ENCODE measurements at regions not wholly inside any gene's neighbourhood (a gene's known extent, or its start where the extent isn't known, plus 50 kb on each side); places are given as distances from the start of the nearest gene placed in this dataset.

GRCh38 chr14:36428350-36428749, 91.7 kb downstream of the NKX2-1 start:
- no peak overlapping the region for H3K27ac ChIP-seq
- no peaks in the 10 kb centered on the region for H3K9me3 ChIP-seq
- no peak overlapping the region for H3K4me3 ChIP-seq
- WGBS, 2 donors (ENCODE audit: low coverage in 1 of 2) = 70 to 83% methylated on average over 6 of the region's 6 CpGs
- no peak for ATAC-seq
- no peaks in the 10 kb centered on the region for H3K27me3 ChIP-seq
- no peaks in the 10 kb centered on the region for H3K36me3 ChIP-seq
- TF ChIP-seq POLR2A (IDR thresholded peaks at IDR 0.05) (no peak), CTCF (IDR thresholded peaks at IDR 0.05) (no peak), EP300 (IDR thresholded peaks at IDR 0.05) (no peak)
- no peaks in the 10 kb centered on the region for H3K4me1 ChIP-seq

GRCh38 chr14:36426836-36427235, 93.2 kb downstream of the NKX2-1 start:
- TF ChIP-seq POLR2A (IDR thresholded peaks at IDR 0.05) (no peak), EP300 (IDR thresholded peaks at IDR 0.05) (no peak), CTCF (IDR thresholded peaks at IDR 0.05) (no peak), POLR2AphosphoS5 (IDR thresholded peaks at IDR 0.05) (no peak)
- no peaks in the 10 kb centered on the region for H3K9me3 ChIP-seq
- no peaks in the 10 kb centered on the region for H3K36me3 ChIP-seq
- no peak for ATAC-seq
- H3K4me3 ChIP-seq = no peak overlapping the region
- no peaks in the 10 kb centered on the region for H3K27me3 ChIP-seq
- WGBS, 2 donors (ENCODE audit: low coverage in 1 of 2) = 60 to 64% methylated on average over 1 of the region's 1 CpG
- no peak overlapping the region for H3K27ac ChIP-seq
- H3K4me1 ChIP-seq = no peaks in the 10 kb centered on the region

GRCh38 chr14:36426113-36426512, 93.9 kb downstream of the NKX2-1 start:
- ATAC-seq = no peak
- Histone ChIP-seq H3K4me1 (no peaks in the 10 kb centered on the region), H3K36me3 (no peaks in the 10 kb centered on the region), H3K27ac (no peak overlapping the region), H3K4me3 (no peak overlapping the region), H3K27me3 (no peaks in the 10 kb centered on the region), H3K9me3 (no peaks in the 10 kb centered on the region)
- no peak for TF ChIP-seq CTCF (IDR thresholded peaks at IDR 0.05)
- TF ChIP-seq POLR2A (IDR thresholded peaks at IDR 0.05) = no peak
- TF ChIP-seq EP300 (IDR thresholded peaks at IDR 0.05) = no peak
- TF ChIP-seq POLR2AphosphoS5 (IDR thresholded peaks at IDR 0.05) = no peak

- H3K4me1 ChIP-seq = no peaks in the 10 kb centered on the region
- WGBS, 2 donors (ENCODE audit: low coverage in 1 of 2) = 54 to 63% methylated on average over 3 of the region's 3 CpGs
- TF ChIP-seq CTCF (IDR thresholded peaks at IDR 0.05) (no peak), POLR2AphosphoS5 (IDR thresholded peaks at IDR 0.05) (no peak), EP300 (IDR thresholded peaks at IDR 0.05) (no peak), POLR2A (IDR thresholded peaks at IDR 0.05) (no peak)
- H3K27ac ChIP-seq = no peak overlapping the region
- no peaks in the 10 kb centered on the region for H3K9me3 ChIP-seq
- no peak for ATAC-seq
- H3K36me3 ChIP-seq = no peaks in the 10 kb centered on the region
- no peak overlapping the region for H3K4me3 ChIP-seq
- H3K27me3 ChIP-seq = no peaks in the 10 kb centered on the region
Observed at GRCh38 chr14:36424478-36425102, 95.4 kb downstream of the NKX2-1 start.

- H3K27ac ChIP-seq = no peak overlapping the region
- ATAC-seq = no peak
- no peak for TF ChIP-seq POLR2A (IDR thresholded peaks at IDR 0.05)
- TF ChIP-seq POLR2AphosphoS5 (IDR thresholded peaks at IDR 0.05) = no peak
- TF ChIP-seq CTCF (IDR thresholded peaks at IDR 0.05) = no peak
- no peak for TF ChIP-seq EP300 (IDR thresholded peaks at IDR 0.05)
- H3K4me1 ChIP-seq = no peaks in the 10 kb centered on the region
- H3K4me3 ChIP-seq = no peak overlapping the region
- H3K27me3 ChIP-seq = no peaks in the 10 kb centered on the region
- 47 to 50% methylated on average over 3 to 5 of the region's 5 CpGs for whole genome bisulfite sequencing, 2 donors (ENCODE audit: low coverage in 1 of 2)
- no peaks in the 10 kb centered on the region for H3K9me3 ChIP-seq
- no peaks in the 10 kb centered on the region for H3K36me3 ChIP-seq
Observed at GRCh38 chr14:36423430-36423829, 96.6 kb downstream of the NKX2-1 start.

Data from gastroesophageal sphincter (tissue), 4 donors.